Activated T-cell treated with anti-CD3 and anti-CD28 coated beads, Interleukin-2, amount 50 U/mL, for 24 hours (primary cell): ENCODE measurements at regions not wholly inside any gene's neighbourhood (a gene's known extent, or its start where the extent isn't known, plus 50 kb on each side); places are given as distances from the start of the nearest gene placed in this dataset.

Experiments
- DNase-seq: peaks from one replicate; pipeline ENCODE4 v3.0.0-alpha.2; 2020
- H3K27ac Mint-ChIP-seq: 2 replicates; pipeline ENCODE4 v1.8.0; 2020; ENCODE audit warnings: mild to moderate bottlenecking, mixed read lengths
- H3K27me3 Mint-ChIP-seq: 2 replicates; pipeline ENCODE4 v1.8.0; 2020; ENCODE audit warnings: mixed read lengths
- H3K36me3 Mint-ChIP-seq: 2 replicates; pipeline ENCODE4 v1.8.0; 2020; ENCODE audit warnings: low read depth, mixed read lengths
- H3K4me1 Mint-ChIP-seq: 2 replicates; pipeline ENCODE4 v1.8.0; 2020; ENCODE audit warnings: low read depth, mixed read lengths
- H3K4me3 Mint-ChIP-seq: 2 replicates; pipeline ENCODE4 v1.8.0; 2020; ENCODE audit warnings: mild to moderate bottlenecking, moderate library complexity, mixed read lengths
- H3K9me3 Mint-ChIP-seq: 2 replicates; pipeline ENCODE4 v1.8.0; 2020; ENCODE audit warnings: mixed read lengths

DNA sequence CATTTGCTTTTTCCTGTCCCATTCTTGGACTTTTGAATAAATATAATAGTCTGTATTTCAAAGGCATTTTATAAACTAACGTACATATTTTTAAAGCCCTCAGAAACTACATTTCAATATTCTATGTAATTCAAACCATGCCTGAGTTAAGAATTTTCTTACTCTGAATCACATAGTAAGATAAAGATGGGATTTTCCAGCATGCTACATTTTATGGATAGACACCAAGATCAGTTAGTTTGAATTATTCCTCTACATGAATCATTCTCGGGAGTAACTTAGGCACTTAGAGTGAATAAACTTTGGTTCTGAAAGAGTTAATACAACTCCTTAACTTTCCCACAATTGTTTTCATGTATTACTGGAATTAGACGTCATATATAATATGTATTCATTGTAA lies 713.3 kb upstream of the CBLB start:
- H3K4me1 Mint-ChIP-seq: no peaks in the 10 kb centered on the region
- H3K27ac Mint-ChIP-seq: no peak overlapping the region
- no peaks in the 10 kb centered on the region for H3K36me3 Mint-ChIP-seq
- H3K4me3 Mint-ChIP-seq: no peak overlapping the region
- peaks cover 1% of the 10 kb centered on the region for H3K27me3 Mint-ChIP-seq
- DNase-seq: no peak
- no peaks in the 10 kb centered on the region for H3K9me3 Mint-ChIP-seq

GRCh38 chr3:106587551-106587950 lies 718.7 kb upstream of the CBLB start:
- no peak overlapping the region for H3K27ac Mint-ChIP-seq
- peaks cover 7% of the 10 kb centered on the region for H3K4me1 Mint-ChIP-seq
- H3K27me3 Mint-ChIP-seq: peaks cover 5% of the 10 kb centered on the region
- DNase-seq: no peak
- no peaks in the 10 kb centered on the region for H3K36me3 Mint-ChIP-seq
- no peak overlapping the region for H3K4me3 Mint-ChIP-seq
- no peaks in the 10 kb centered on the region for H3K9me3 Mint-ChIP-seq

DNA sequence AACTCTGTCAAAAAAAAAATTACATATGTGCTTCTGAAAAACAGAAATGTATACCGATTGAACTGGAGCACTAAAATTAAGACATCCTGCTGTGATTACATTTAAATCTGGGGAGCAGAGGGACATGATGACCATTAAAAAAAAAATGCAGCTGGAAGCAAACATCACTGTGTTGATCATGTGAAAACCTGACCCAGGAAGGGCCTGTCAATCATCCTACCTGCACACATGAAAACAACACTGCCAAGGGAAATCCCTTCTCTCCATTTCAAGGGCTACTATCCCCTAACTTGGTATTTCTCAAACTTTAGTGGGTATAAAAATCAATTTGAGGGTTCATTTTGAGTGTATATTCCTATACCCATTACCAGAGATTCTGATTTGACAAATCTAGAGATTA lies 719.9 kb upstream of the CBLB start:
- no peaks in the 10 kb centered on the region for H3K36me3 Mint-ChIP-seq
- peaks cover 14% of the 10 kb centered on the region for H3K4me1 Mint-ChIP-seq
- peaks cover 5% of the 10 kb centered on the region for H3K27me3 Mint-ChIP-seq
- H3K4me3 Mint-ChIP-seq: no peak overlapping the region
- DNase-seq: no peak
- no peak overlapping the region for H3K27ac Mint-ChIP-seq
- H3K9me3 Mint-ChIP-seq: peaks cover 6% of the 10 kb centered on the region

- no peak for DNase-seq
- Mint-ChIP-seq H3K36me3 (no peaks in the 10 kb centered on the region), H3K4me3 (no peak overlapping the region), H3K27ac (peak overlapping the region; percentile 13), H3K4me1 (peaks cover 19% of the 10 kb centered on the region), H3K27me3 (peaks cover 5% of the 10 kb centered on the region), H3K9me3 (peaks cover 9% of the 10 kb centered on the region)
These were observed 720.6 kb upstream of the CBLB start for GRCh38 chr3:106589311-106589942.

GRCh38 chr3:106590216-106590615 lies 721.4 kb upstream of the CBLB start:
- DNase-seq: no peak
- Mint-ChIP-seq H3K4me1 (peaks cover 19% of the 10 kb centered on the region), H3K9me3 (peaks cover 9% of the 10 kb centered on the region), H3K4me3 (no peak overlapping the region), H3K36me3 (no peaks in the 10 kb centered on the region), H3K27me3 (peaks cover 5% of the 10 kb centered on the region), H3K27ac (no peak overlapping the region)

DNA sequence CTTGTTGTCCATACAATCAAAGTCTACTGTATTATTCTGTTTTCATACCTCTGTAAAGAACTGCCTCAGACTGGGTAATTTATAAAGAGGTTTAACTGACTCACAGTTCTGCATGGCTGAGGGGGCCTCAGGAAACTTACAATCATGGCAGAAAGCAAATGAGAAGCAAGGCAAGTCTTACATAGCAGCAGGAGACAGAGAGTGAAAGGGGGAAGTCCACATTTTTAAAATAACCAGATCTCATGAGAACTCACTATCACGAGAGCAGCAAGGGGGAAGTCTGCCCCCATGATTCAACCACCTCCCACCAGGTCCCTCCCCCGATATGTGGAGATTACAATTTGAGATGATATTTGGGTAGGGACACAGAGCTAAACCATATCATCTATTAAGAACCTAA lies 724.6 kb upstream of the CBLB start:
- DNase-seq: no peak
- Mint-ChIP-seq H3K4me1 (peaks cover 19% of the 10 kb centered on the region), H3K36me3 (no peaks in the 10 kb centered on the region), H3K9me3 (peaks cover 13% of the 10 kb centered on the region), H3K4me3 (no peak overlapping the region), H3K27me3 (no peaks in the 10 kb centered on the region), H3K27ac (no peak overlapping the region)

DNA sequence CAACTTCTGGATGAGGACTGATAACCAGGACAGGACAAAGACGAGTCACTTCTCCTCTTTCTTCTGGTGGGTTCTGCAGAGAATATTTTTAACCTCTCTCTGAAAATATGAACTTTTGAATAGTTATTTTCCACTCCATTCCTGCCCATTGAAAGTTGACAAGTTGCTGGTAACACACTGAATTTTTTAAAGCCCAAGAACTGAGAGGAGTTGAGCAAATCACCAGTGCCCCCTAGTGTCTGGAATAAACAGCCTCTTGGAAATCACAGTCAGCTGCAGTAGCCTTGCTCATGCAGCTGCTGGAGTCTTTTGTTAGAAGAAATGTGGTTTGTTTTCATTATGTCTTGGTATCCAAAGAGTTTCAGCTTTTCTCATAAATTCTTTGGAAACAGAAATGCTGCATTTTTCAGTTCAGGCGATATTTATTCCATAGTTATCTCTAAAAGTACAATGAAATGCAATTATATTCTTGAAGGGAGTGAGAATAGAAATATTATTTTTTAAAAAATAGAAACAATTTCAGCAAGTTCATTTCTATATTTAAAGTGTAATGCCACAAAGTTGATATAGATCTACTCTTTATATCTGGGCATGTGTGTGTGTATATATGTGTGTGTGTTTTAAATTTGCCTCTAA lies 741.0 kb upstream of the CBLB start:
- Mint-ChIP-seq H3K36me3 (peaks cover 9% of the 10 kb centered on the region), H3K27ac (peak overlapping the region; percentile 80), H3K4me1 (peaks cover 40% of the 10 kb centered on the region), H3K9me3 (peaks cover 11% of the 10 kb centered on the region), H3K4me3 (no peak overlapping the region), H3K27me3 (no peaks in the 10 kb centered on the region)
- peak; percentile 45 for DNase-seq

DNA sequence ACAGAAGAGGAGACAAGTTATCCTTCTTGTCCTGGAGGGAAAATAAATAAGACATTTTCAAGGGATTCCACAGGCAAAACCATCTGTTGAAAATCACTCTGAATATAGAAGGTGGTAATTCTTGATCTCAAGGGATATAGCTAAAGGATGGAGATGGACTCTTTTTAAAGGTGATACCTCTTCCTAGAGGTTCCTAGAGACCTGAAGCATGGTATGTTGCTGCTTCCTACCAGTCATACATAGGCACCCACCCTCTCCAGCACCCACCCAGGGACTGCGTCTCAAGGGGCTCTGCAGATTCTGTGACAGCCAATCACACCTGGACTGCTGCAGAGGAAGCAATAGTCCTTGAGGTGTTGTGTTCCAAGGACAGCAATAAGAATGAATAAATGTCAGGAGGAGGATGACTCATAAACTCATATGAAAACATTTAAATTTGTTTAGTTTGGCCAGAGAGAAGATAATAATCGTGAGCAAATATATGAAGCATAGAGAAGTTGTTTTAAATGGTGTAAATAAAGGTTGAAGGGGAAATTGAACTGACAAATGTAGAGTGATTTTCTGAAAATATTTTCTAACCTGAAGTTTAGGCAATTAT lies 741.6 kb upstream of the CBLB start:
- Mint-ChIP-seq H3K9me3 (peaks cover 11% of the 10 kb centered on the region), H3K27ac (peak overlapping the region; percentile 17), H3K36me3 (peaks cover 9% of the 10 kb centered on the region), H3K4me3 (no peak overlapping the region), H3K4me1 (peaks cover 40% of the 10 kb centered on the region), H3K27me3 (no peaks in the 10 kb centered on the region)
- DNase-seq: no peak

DNA sequence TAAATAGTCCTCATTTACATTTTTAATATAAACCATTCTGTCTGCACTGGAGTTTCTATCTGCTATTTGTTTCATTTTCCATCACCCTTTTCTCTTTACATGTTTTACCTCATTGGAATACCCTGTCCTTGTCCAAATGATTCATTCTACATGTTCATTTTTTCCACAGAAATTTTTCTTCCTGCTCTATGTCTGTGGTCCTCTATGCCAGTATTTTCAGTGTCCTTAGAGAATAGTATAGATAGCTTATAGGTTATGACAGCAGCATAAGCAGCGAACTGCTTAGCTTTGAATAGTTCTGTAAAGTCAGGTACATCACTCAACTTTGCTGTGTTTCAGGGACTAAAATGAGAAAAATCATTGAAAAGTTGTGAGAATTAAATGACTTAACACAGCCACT lies 742.3 kb upstream of the CBLB start:
- Mint-ChIP-seq H3K27ac (no peak overlapping the region), H3K9me3 (peaks cover 9% of the 10 kb centered on the region), H3K27me3 (no peaks in the 10 kb centered on the region), H3K4me3 (no peak overlapping the region), H3K4me1 (peaks cover 40% of the 10 kb centered on the region), H3K36me3 (peaks cover 9% of the 10 kb centered on the region)
- no peak for DNase-seq

GRCh38 chr3:106611841-106612240 lies 743.0 kb upstream of the CBLB start:
- DNase-seq: no peak
- no peak overlapping the region for H3K4me3 Mint-ChIP-seq
- no peaks in the 10 kb centered on the region for H3K27me3 Mint-ChIP-seq
- no peak overlapping the region for H3K27ac Mint-ChIP-seq
- peaks cover 7% of the 10 kb centered on the region for H3K36me3 Mint-ChIP-seq
- peaks cover 37% of the 10 kb centered on the region for H3K4me1 Mint-ChIP-seq
- H3K9me3 Mint-ChIP-seq: peaks cover 9% of the 10 kb centered on the region

- H3K36me3 Mint-ChIP-seq: peaks cover 3% of the 10 kb centered on the region
- no peak overlapping the region for H3K4me3 Mint-ChIP-seq
- peaks cover 9% of the 10 kb centered on the region for H3K9me3 Mint-ChIP-seq
- no peak for DNase-seq
- H3K27me3 Mint-ChIP-seq: peaks cover under 1% of the 10 kb centered on the region
- H3K4me1 Mint-ChIP-seq: peaks cover 5% of the 10 kb centered on the region
- no peak overlapping the region for H3K27ac Mint-ChIP-seq
These were observed 747.7 kb upstream of the CBLB start for GRCh38 chr3:106616556-106616955.

DNA sequence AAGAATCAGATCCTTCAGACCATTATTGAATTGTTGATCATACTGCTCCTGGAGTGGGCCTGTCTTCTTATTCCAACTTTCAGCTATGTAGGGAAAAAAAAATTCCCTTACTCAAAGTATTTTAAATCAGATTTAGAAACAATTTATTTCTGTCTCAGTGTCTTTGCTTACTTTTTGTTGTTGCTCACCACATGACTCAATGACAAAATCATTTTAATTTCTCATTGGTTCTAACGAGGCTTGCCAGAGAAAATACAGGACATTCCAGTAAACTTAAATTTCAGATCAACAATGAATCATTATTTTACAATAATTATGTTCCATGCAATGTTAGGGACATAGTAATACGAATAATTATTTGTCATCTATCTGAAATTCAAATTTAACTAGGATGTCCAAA lies 748.5 kb upstream of the CBLB start:
- Mint-ChIP-seq H3K27me3 (peaks cover 2% of the 10 kb centered on the region), H3K4me3 (no peak overlapping the region), H3K27ac (no peak overlapping the region), H3K9me3 (peaks cover 9% of the 10 kb centered on the region), H3K4me1 (peaks cover 2% of the 10 kb centered on the region), H3K36me3 (peaks cover 3% of the 10 kb centered on the region)
- DNase-seq: no peak

DNA sequence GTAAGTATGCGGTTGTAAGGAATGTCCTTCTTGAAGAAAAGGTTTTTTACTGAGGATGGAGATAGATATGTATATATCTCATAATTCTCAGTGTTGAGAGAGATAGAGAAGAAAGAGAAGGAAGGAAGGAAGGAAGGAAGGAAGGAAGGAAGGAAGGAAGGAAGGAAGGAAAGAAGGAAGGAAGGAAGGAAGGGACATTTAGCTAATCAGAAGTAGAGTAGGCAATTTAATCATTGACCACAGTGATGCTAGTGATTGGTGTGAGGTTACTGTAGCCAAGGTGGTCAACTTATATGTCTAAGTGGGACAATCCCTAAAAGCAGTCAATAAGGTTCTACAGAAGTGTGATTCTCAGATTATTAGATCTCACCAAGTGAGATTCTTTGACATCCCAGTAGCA lies 751.8 kb upstream of the CBLB start:
- no peak for DNase-seq
- Mint-ChIP-seq H3K27ac (no peak overlapping the region), H3K9me3 (peaks cover 14% of the 10 kb centered on the region), H3K27me3 (peaks cover 2% of the 10 kb centered on the region), H3K4me1 (peaks cover 2% of the 10 kb centered on the region), H3K36me3 (no peaks in the 10 kb centered on the region), H3K4me3 (no peak overlapping the region)

GRCh38 chr3:106624154-106624553 lies 753.1 kb upstream of the CCDC54 start:
- H3K4me1 Mint-ChIP-seq: no peaks in the 10 kb centered on the region

GRCh38 chr3:106628407-106628806 lies 748.8 kb upstream of the CCDC54 start:
- DNase-seq: no peak
- Mint-ChIP-seq H3K36me3 (no peaks in the 10 kb centered on the region), H3K27ac (no peak overlapping the region), H3K4me3 (no peak overlapping the region), H3K4me1 (no peaks in the 10 kb centered on the region), H3K27me3 (peaks cover 2% of the 10 kb centered on the region), H3K9me3 (peaks cover 14% of the 10 kb centered on the region)

More at GRCh38 chr3:106624154-106624553, 753.1 kb upstream of the CCDC54 start:
- no peak for DNase-seq
- Mint-ChIP-seq H3K27me3 (peaks cover 2% of the 10 kb centered on the region), H3K4me3 (no peak overlapping the region), H3K27ac (no peak overlapping the region), H3K9me3 (peaks cover 14% of the 10 kb centered on the region), H3K36me3 (no peaks in the 10 kb centered on the region)
